NCI-H446 (cell line): ENCODE measurements at regions not wholly inside any gene's neighbourhood (a gene's known extent, or its start where the extent isn't known, plus 50 kb on each side); places are given as distances from the start of the nearest gene placed in this dataset.

Source experiments
- DNase-seq, 2 experiments: peaks; one replicate each; lab custom pipeline; 2025; lab: John Stamatoyannopoulos, UW

- no peak for DNase-seq
Observed at GRCh38 chr16:87552072-87552718, 50.1 kb upstream of the JPH3 start.

- no peak for DNase-seq
Observed at GRCh38 chr16:87551487-87551886, 50.8 kb upstream of the JPH3 start.

- DNase-seq = peak in 1 of 2 experiments; percentile 3
Observed at GRCh38 chr16:87550495-87550961, 51.8 kb upstream of the JPH3 start.

GRCh38 chr16:87549627-87550494 is 52.4 kb upstream of the JPH3 start:
- DNase-seq = no peak

- no peak for DNase-seq
Observed at GRCh38 chr16:87548046-87548445, 54.3 kb upstream of the JPH3 start.

- DNase-seq = no peak
Observed at GRCh38 chr16:87543436-87544191, 50.8 kb upstream of the ZCCHC14 start.

GRCh38 chr16:87542531-87543102 is 49.8 kb upstream of the ZCCHC14 start:
- DNase-seq = no peak
